ENCODE measurements at regions not wholly inside any gene's neighbourhood (a gene's known extent, or its start where the extent isn't known, plus 50 kb on each side); places are given as distances from the start of the nearest gene placed in this dataset.

- TF ChIP-seq L3MBTL2 (IDR thresholded peaks at IDR 0.05), result no peak
Measured at GRCh38 chr9:29233193-29233592, 1659.9 kb upstream of the C9orf72 start (continued).

DNA sequence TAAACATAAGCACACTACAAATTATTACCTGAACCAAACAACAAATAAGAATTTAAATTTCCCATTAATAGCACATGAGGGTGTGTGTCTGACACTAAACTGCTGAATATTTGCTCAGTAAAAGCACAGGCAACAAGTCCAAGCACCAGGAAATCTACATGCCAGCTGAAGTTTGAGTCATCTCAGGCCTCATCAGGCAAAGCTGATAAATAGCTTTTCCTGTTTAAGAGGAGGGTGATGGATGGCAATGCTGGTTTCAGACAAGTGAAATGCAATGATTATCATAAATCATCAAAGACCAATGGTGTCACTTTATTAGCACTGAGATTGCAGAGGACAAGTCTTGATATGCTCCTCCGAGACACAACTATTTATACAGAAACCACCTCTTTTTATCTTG, 1668.0 kb upstream of the C9orf72 start:
- H3K79me2 ChIP-seq (ENCODE audit: control insufficient read depth, insufficient read depth, low read length), result no peaks in the 10 kb centered on the region
- POLR2A ChIA-PET, result no interaction called here
- WGBS (ENCODE audit: insufficient coverage, low coverage, missing lambda C conversion rate), result no CpG with 5 or more reads among the region's 1 CpG
- FAIRE-seq (no peak), ATAC-seq (no peak), DNase-seq (ENCODE audit: extremely low read depth in 1 of 4, low spot score in 3 of 4) (no peak)
- H3K27ac ChIP-seq (ENCODE audit: extremely low read depth, low read depth, low read length), result no peak overlapping the region
- no peak overlapping the region for H3K9ac ChIP-seq (ENCODE audit: insufficient read depth in 1 of 2, low read depth in 2 of 2, low read length in 2 of 2)
- H3K27me3 ChIP-seq (ENCODE audit: control insufficient read depth in 2 of 2, insufficient read depth in 2 of 2, low read length in 2 of 2), result no peaks in the 10 kb centered on the region
- no peak overlapping the region for H3K4me2 ChIP-seq (ENCODE audit: insufficient read depth, low read length)
- intact Hi-C loops (cut with micrococcal nuclease) (no loop called here), in situ Hi-C loops (cut with MboI) (no loop called here)
- no peak overlapping the region for H3K4me3 ChIP-seq
- CTCF ChIA-PET (ENCODE audit: low intra/inter-chr PET ratio), result no interaction called here
- no peaks in the 10 kb centered on the region for H3K36me3 ChIP-seq (ENCODE audit: control insufficient read depth, insufficient read depth, low read length)
- no peaks in the 10 kb centered on the region for H3K4me1 ChIP-seq (replicated peaks in 1 of 2; ENCODE audit: control insufficient read depth in 2 of 2, insufficient read depth in 2 of 2, low read length in 2 of 2)
- TF ChIP-seq, protein P1, sequence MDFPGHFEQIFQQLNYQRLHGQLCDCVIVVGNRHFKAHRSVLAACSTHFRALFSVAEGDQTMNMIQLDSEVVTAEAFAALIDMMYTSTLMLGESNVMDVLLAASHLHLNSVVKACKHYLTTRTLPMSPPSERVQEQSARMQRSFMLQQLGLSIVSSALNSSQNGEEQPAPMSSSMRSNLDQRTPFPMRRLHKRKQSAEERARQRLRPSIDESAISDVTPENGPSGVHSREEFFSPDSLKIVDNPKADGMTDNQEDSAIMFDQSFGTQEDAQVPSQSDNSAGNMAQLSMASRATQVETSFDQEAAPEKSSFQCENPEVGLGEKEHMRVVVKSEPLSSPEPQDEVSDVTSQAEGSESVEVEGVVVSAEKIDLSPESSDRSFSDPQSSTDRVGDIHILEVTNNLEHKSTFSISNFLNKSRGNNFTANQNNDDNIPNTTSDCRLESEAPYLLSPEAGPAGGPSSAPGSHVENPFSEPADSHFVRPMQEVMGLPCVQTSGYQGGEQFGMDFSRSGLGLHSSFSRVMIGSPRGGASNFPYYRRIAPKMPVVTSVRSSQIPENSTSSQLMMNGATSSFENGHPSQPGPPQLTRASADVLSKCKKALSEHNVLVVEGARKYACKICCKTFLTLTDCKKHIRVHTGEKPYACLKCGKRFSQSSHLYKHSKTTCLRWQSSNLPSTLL (IDR thresholded peaks at IDR 0.05), result no peak
- TF ChIP-seq ZZZ3 (IDR thresholded peaks at IDR 0.05) (no peak), TFAM (CRISPR knock-in tag; conservative IDR thresholded peaks at IDR 0.05) (no peak), GTF2E2 (tag; IDR thresholded peaks at IDR 0.05) (no peak), KLF16 (IDR thresholded peaks at IDR 0.05) (no peak), NKRF (IDR thresholded peaks at IDR 0.05; ENCODE audit: borderline replicate concordance) (no peak), RBM15 (IDR thresholded peaks at IDR 0.05; ENCODE audit: insufficient read depth, low read length) (no peak)
- TF ChIP-seq, protein P2, sequence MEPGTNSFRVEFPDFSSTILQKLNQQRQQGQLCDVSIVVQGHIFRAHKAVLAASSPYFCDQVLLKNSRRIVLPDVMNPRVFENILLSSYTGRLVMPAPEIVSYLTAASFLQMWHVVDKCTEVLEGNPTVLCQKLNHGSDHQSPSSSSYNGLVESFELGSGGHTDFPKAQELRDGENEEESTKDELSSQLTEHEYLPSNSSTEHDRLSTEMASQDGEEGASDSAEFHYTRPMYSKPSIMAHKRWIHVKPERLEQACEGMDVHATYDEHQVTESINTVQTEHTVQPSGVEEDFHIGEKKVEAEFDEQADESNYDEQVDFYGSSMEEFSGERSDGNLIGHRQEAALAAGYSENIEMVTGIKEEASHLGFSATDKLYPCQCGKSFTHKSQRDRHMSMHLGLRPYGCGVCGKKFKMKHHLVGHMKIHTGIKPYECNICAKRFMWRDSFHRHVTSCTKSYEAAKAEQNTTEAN (CRISPR knock-in tag; IDR thresholded peaks at IDR 0.05), result no peak
- TF ChIP-seq, protein P3, sequence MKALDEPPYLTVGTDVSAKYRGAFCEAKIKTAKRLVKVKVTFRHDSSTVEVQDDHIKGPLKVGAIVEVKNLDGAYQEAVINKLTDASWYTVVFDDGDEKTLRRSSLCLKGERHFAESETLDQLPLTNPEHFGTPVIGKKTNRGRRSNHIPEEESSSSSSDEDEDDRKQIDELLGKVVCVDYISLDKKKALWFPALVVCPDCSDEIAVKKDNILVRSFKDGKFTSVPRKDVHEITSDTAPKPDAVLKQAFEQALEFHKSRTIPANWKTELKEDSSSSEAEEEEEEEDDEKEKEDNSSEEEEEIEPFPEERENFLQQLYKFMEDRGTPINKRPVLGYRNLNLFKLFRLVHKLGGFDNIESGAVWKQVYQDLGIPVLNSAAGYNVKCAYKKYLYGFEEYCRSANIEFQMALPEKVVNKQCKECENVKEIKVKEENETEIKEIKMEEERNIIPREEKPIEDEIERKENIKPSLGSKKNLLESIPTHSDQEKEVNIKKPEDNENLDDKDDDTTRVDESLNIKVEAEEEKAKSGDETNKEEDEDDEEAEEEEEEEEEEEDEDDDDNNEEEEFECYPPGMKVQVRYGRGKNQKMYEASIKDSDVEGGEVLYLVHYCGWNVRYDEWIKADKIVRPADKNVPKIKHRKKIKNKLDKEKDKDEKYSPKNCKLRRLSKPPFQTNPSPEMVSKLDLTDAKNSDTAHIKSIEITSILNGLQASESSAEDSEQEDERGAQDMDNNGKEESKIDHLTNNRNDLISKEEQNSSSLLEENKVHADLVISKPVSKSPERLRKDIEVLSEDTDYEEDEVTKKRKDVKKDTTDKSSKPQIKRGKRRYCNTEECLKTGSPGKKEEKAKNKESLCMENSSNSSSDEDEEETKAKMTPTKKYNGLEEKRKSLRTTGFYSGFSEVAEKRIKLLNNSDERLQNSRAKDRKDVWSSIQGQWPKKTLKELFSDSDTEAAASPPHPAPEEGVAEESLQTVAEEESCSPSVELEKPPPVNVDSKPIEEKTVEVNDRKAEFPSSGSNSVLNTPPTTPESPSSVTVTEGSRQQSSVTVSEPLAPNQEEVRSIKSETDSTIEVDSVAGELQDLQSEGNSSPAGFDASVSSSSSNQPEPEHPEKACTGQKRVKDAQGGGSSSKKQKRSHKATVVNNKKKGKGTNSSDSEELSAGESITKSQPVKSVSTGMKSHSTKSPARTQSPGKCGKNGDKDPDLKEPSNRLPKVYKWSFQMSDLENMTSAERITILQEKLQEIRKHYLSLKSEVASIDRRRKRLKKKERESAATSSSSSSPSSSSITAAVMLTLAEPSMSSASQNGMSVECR (CRISPR knock-in tag; IDR thresholded peaks at IDR 0.05), result no peak
- no peak overlapping the region for H2AFZ ChIP-seq (ENCODE audit: low read depth, low read length)
- H4K20me1 ChIP-seq (replicated peaks; ENCODE audit: control insufficient read depth, insufficient read depth, low read length), result no peaks in the 10 kb centered on the region
- H3K9me3 ChIP-seq (replicated peaks; ENCODE audit: control insufficient read depth, insufficient read depth, low read depth, low read length), result no peaks in the 10 kb centered on the region
- no TSS peak for BruUV-seq (replicated peaks)
- H3K9me1 ChIP-seq (ENCODE audit: control insufficient read depth, insufficient read depth, low read length), result no peaks in the 10 kb centered on the region

Data from K562 (cell line).